ENCODE measurements at regions not wholly inside any gene's neighbourhood (a gene's known extent, or its start where the extent isn't known, plus 50 kb on each side); places are given as distances from the start of the nearest gene placed in this dataset.

- no peak overlapping the region for H3K27ac ChIP-seq (ENCODE audit: low read depth, low read length)
- no peaks in the 10 kb centered on the region for H3K9me3 ChIP-seq (ENCODE audit: insufficient read depth in 2 of 2, low read depth in 1 of 2, low read length in 1 of 2)
- no peaks in the 10 kb centered on the region for H4K20me1 ChIP-seq (replicated peaks in 1 of 2; ENCODE audit: control insufficient read depth in 1 of 2, insufficient read depth in 2 of 2, low read length in 2 of 2)
- no peak overlapping the region for H3K14ac ChIP-seq (ENCODE audit: insufficient read length)
- no peaks in the 10 kb centered on the region for H3K27me3 ChIP-seq (replicated peaks in 1 of 4; ENCODE audit: control insufficient read depth in 3 of 4, extremely low read depth in 1 of 4, insufficient read depth in 3 of 4, low read length in 3 of 4)
- ChIA-PET CTCF (ENCODE audit: partially characterized antibody) (interaction anchor here (1.3 to 1.7 kb wide), 2 partner anchors 12 to 35 kb away, joined by 5 read pairs; no protein-coding TSS in a partner anchor), POLR2A (ENCODE audit: partially characterized antibody) (no interaction called here)
- H2BK20ac ChIP-seq (ENCODE audit: low read length), result no peak overlapping the region
- no peak overlapping the region for H3K9ac ChIP-seq (replicated peaks in 1 of 4; ENCODE audit: extremely low read depth in 1 of 4, low read depth in 3 of 4, low read length in 3 of 4)
- H4K8ac ChIP-seq (ENCODE audit: extremely low read depth, insufficient read depth, low read length), result no peak overlapping the region
- no peak overlapping the region for H2BK5ac ChIP-seq (ENCODE audit: low read depth, low read length)
- no peak overlapping the region for H3K4me3 ChIP-seq (ENCODE audit: extremely low read depth in 1 of 4, insufficient read depth in 2 of 4, low read depth in 3 of 4, low read length in 4 of 4)
- H3K23ac ChIP-seq (ENCODE audit: insufficient read length), result no peak overlapping the region
- H3K4me2 ChIP-seq (ENCODE audit: insufficient read depth in 1 of 2, low read depth in 2 of 2, low read length in 2 of 2), result no peak overlapping the region
- DNase-seq (ENCODE audit: low read depth in 1 of 2, low spot score in 2 of 2), result no peak
- H3K18ac ChIP-seq (ENCODE audit: extremely low read depth, low read length), result no peak overlapping the region
- H2BK12ac ChIP-seq (ENCODE audit: low read depth, low read length), result no peak overlapping the region
- no peaks in the 10 kb centered on the region for H3K36me3 ChIP-seq (ENCODE audit: control insufficient read depth in 2 of 4, insufficient read depth in 4 of 4, low read length in 3 of 4)
- TF ChIP-seq, protein P1, sequence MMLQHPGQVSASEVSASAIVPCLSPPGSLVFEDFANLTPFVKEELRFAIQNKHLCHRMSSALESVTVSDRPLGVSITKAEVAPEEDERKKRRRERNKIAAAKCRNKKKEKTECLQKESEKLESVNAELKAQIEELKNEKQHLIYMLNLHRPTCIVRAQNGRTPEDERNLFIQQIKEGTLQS (IDR thresholded peaks at IDR 0.05; ENCODE audit: insufficient read depth, low read depth, low read length), result no peak
- TF ChIP-seq JUND (IDR thresholded peaks at IDR 0.05; ENCODE audit: low read length) (no peak), SAP30 (IDR thresholded peaks at IDR 0.05; ENCODE audit: insufficient read depth, insufficient replicate concordance, low read length) (no peak), POLR2AphosphoS5 (IDR thresholded peaks at IDR 0.05; ENCODE audit: low read depth, low read length) (no peak), TAF7 (optimal IDR thresholded peaks at IDR 0.05; ENCODE audit: borderline replicate concordance, low read depth, low read length) (no peak)
- no peaks in the 10 kb centered on the region for H3K4me1 ChIP-seq (replicated peaks in 1 of 4; ENCODE audit: control insufficient read depth in 3 of 4, insufficient read depth in 4 of 4, low read length in 3 of 4)
- no peaks in the 10 kb centered on the region for H3K79me2 ChIP-seq (ENCODE audit: control insufficient read depth in 1 of 2, insufficient read depth in 2 of 2, low read length in 2 of 2)
- FAIRE-seq, result no peak
- no peak overlapping the region for H2AK5ac ChIP-seq (ENCODE audit: low read depth, low read length)
- H3K56ac ChIP-seq (replicated peaks; ENCODE audit: insufficient read length, low read depth, low read length), result no peak overlapping the region
- H3K4ac ChIP-seq (replicated peaks; ENCODE audit: insufficient read length, low read depth, low read length), result no peak overlapping the region
- no peak overlapping the region for H4K5ac ChIP-seq (ENCODE audit: insufficient read length, low read depth, low read length)
- no peaks in the 10 kb centered on the region for H3K79me1 ChIP-seq (ENCODE audit: low read depth, low read length)
- WGBS, 2 experiments (ENCODE audit: extremely low coverage in 1 of 2, insufficient coverage in 1 of 2, insufficient read length in 1 of 2, insufficient replicate concordance in 2 of 2, low coverage in 1 of 2, low lambda C conversion rate in 2 of 2, missing lambda C conversion rate in 1 of 2), result 85% methylated on average over 4 of the region's 4 CpGs; no CpG with 5 or more reads in 1 of the 2 experiments
- H2BK15ac ChIP-seq (ENCODE audit: low read length), result no peak overlapping the region
- no peak overlapping the region for H2AFZ ChIP-seq (ENCODE audit: low read length)
- no peak overlapping the region for H4K91ac ChIP-seq (replicated peaks; ENCODE audit: insufficient read length, low read length)
- no peaks in the 10 kb centered on the region for H3K23me2 ChIP-seq (ENCODE audit: low read depth, low read length)
- no peak overlapping the region for H2BK120ac ChIP-seq (replicated peaks; ENCODE audit: low read depth, low read length)
These were observed 179.7 kb downstream of the TRIB2 start for GRCh38 chr2:12896318-12896982.

Measured in H1 (cell line).